AG09309 (cell line): ENCODE measurements at regions not wholly inside any gene's neighbourhood (a gene's known extent, or its start where the extent isn't known, plus 50 kb on each side); places are given as distances from the start of the nearest gene placed in this dataset.

Experiments
- DNase-seq: peaks from one replicate; pipeline ENCODE4 v3.0.0-alpha.2; 2010; ENCODE audit warnings: low read depth
- H3K4me3 ChIP-seq: 2 replicates; pipeline ENCODE4 v1.5.1; 2011; ENCODE audit warnings: mild to moderate bottlenecking, low read depth, low read length, moderate library complexity; ENCODE audit not compliant: control insufficient read depth
- CTCF ChIP-seq: IDR thresholded peaks from 2 replicates; pipeline ENCODE4 v1.5.1; 2011; ENCODE audit warnings: mild to moderate bottlenecking, low read depth, low read length, inconsistent platforms; ENCODE audit not compliant: insufficient read depth, control insufficient read depth; ENCODE audit errors: missing control alignments

GRCh38 chr2:13193900-13194299 lies 477.2 kb downstream of the TRIB2 start:
- H3K4me3 ChIP-seq, result no peak overlapping the region
- peak; percentile 22 for TF ChIP-seq CTCF
- DNase-seq, result no peak

GRCh38 chr2:13195270-13195669 lies 478.5 kb downstream of the TRIB2 start:
- TF ChIP-seq CTCF, result no peak
- DNase-seq, result no peak
- H3K4me3 ChIP-seq, result no peak overlapping the region

- no peak for DNase-seq
- no peak for TF ChIP-seq CTCF
- H3K4me3 ChIP-seq, result no peak overlapping the region
Observed at GRCh38 chr2:13197248-13197647, 480.5 kb downstream of the TRIB2 start.

- no peak overlapping the region for H3K4me3 ChIP-seq
Observed at GRCh38 chr2:13201924-13202323, 485.2 kb downstream of the TRIB2 start.

GRCh38 chr2:13212115-13212514 lies 495.4 kb downstream of the TRIB2 start:
- no peak for TF ChIP-seq CTCF
- H3K4me3 ChIP-seq, result no peak overlapping the region
- DNase-seq, result no peak

More at GRCh38 chr2:13201924-13202323, 485.2 kb downstream of the TRIB2 start:
- no peak for DNase-seq
- no peak for TF ChIP-seq CTCF

GRCh38 chr2:13218205-13218604 lies 501.5 kb downstream of the TRIB2 start:
- DNase-seq, result no peak
- H3K4me3 ChIP-seq, result no peak overlapping the region
- no peak for TF ChIP-seq CTCF

GRCh38 chr2:13227578-13227977 lies 510.8 kb downstream of the TRIB2 start:
- no peak overlapping the region for H3K4me3 ChIP-seq
- TF ChIP-seq CTCF, result no peak
- DNase-seq, result no peak
